ENCODE measurements at regions not wholly inside any gene's neighbourhood (a gene's known extent, or its start where the extent isn't known, plus 50 kb on each side); places are given as distances from the start of the nearest gene placed in this dataset.
A peak's percentile ranks its signal among the peaks of the same experiment; 100 is the strongest.

DNA sequence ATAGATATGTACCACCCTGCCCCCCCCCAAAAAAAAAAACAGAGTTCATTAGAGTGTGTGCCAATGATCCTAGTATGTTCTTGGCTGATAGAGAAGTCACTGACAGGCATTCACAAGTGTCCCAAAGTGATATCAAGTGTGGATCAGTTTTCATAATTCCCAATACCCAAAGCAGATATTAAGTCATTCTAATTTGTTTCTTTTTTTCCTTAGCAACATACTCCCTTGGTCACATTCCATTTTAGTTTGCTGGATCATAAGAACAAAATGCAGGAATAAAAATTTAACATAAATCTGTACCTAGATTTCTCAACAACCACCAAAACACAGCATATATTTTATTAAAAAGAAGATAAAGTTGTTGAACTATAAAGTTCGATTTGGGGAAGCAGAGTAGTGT lies 129.8 kb upstream of the PALMD start:
- Mint-ChIP-seq H3K9me3 (ENCODE audit: unreplicated experiment) (peaks cover 10% of the 10 kb centered on the region), H3K4me3 (ENCODE audit: unreplicated experiment) (no peak overlapping the region), H3K36me3 (ENCODE audit: unreplicated experiment) (peaks cover 3% of the 10 kb centered on the region), H3K27ac (ENCODE audit: unreplicated experiment) (no peak overlapping the region), H3K4me1 (ENCODE audit: unreplicated experiment) (no peaks in the 10 kb centered on the region), H3K27me3 (ENCODE audit: unreplicated experiment) (peaks cover 5% of the 10 kb centered on the region)
- TF ChIP-seq, protein P1, sequence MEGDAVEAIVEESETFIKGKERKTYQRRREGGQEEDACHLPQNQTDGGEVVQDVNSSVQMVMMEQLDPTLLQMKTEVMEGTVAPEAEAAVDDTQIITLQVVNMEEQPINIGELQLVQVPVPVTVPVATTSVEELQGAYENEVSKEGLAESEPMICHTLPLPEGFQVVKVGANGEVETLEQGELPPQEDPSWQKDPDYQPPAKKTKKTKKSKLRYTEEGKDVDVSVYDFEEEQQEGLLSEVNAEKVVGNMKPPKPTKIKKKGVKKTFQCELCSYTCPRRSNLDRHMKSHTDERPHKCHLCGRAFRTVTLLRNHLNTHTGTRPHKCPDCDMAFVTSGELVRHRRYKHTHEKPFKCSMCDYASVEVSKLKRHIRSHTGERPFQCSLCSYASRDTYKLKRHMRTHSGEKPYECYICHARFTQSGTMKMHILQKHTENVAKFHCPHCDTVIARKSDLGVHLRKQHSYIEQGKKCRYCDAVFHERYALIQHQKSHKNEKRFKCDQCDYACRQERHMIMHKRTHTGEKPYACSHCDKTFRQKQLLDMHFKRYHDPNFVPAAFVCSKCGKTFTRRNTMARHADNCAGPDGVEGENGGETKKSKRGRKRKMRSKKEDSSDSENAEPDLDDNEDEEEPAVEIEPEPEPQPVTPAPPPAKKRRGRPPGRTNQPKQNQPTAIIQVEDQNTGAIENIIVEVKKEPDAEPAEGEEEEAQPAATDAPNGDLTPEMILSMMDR (IDR thresholded peaks at IDR 0.05): no peak
- DNase-seq (ENCODE audit: extremely low spot score, unreplicated experiment): no peak

DNA sequence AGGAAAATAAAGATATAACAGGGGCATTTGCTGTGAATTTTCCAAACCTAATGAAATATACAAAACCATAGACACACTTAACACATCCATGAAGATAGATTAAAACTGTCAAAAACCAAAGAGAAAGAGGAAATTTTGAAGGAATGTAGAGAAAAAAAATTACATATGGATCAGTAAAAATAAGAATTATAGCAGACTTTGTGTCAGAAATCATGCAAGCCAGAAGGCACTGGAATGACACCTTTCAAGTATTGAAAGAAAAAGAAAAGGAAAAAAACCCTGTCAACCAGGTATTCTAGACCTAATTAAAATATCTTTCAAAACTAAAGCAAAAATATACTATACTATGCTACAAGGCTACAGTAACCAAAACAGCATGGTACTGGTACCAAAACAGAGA lies 125.8 kb upstream of the PALMD start:
- H3K4me3 Mint-ChIP-seq (ENCODE audit: unreplicated experiment): no peak overlapping the region

GRCh38 chr1:99525331-99525730 lies 120.6 kb upstream of the PALMD start:
- H3K36me3 Mint-ChIP-seq (ENCODE audit: unreplicated experiment): no peaks in the 10 kb centered on the region
- H3K27me3 Mint-ChIP-seq (ENCODE audit: unreplicated experiment): peaks cover 2% of the 10 kb centered on the region
- H3K4me3 Mint-ChIP-seq (ENCODE audit: unreplicated experiment): no peak overlapping the region
- H3K4me1 Mint-ChIP-seq (ENCODE audit: unreplicated experiment): no peaks in the 10 kb centered on the region
- H3K9me3 Mint-ChIP-seq (ENCODE audit: unreplicated experiment): peaks cover under 1% of the 10 kb centered on the region
- no peak for DNase-seq (ENCODE audit: extremely low spot score, unreplicated experiment)
- no peak overlapping the region for H3K27ac Mint-ChIP-seq (ENCODE audit: unreplicated experiment)
- TF ChIP-seq, protein P1 (IDR thresholded peaks at IDR 0.05): no peak

More for the DNA sequence above, 125.8 kb upstream of the PALMD start:
- peaks cover 10% of the 10 kb centered on the region for H3K9me3 Mint-ChIP-seq (ENCODE audit: unreplicated experiment)
- no peaks in the 10 kb centered on the region for H3K4me1 Mint-ChIP-seq (ENCODE audit: unreplicated experiment)
- no peak for DNase-seq (ENCODE audit: extremely low spot score, unreplicated experiment)
- TF ChIP-seq, protein P1 (IDR thresholded peaks at IDR 0.05): no peak
- no peak overlapping the region for H3K27ac Mint-ChIP-seq (ENCODE audit: unreplicated experiment)
- peaks cover 3% of the 10 kb centered on the region for H3K36me3 Mint-ChIP-seq (ENCODE audit: unreplicated experiment)
- peaks cover 5% of the 10 kb centered on the region for H3K27me3 Mint-ChIP-seq (ENCODE audit: unreplicated experiment)

GRCh38 chr1:99527078-99527477 lies 118.8 kb upstream of the PALMD start:
- H3K27me3 Mint-ChIP-seq (ENCODE audit: unreplicated experiment): peaks cover 2% of the 10 kb centered on the region
- H3K4me1 Mint-ChIP-seq (ENCODE audit: unreplicated experiment): no peaks in the 10 kb centered on the region
- no peak for DNase-seq (ENCODE audit: extremely low spot score, unreplicated experiment)
- H3K27ac Mint-ChIP-seq (ENCODE audit: unreplicated experiment): no peak overlapping the region
- no peak overlapping the region for H3K4me3 Mint-ChIP-seq (ENCODE audit: unreplicated experiment)
- H3K9me3 Mint-ChIP-seq (ENCODE audit: unreplicated experiment): no peaks in the 10 kb centered on the region
- TF ChIP-seq, protein P1 (IDR thresholded peaks at IDR 0.05): peak; percentile 56
- no peaks in the 10 kb centered on the region for H3K36me3 Mint-ChIP-seq (ENCODE audit: unreplicated experiment)

DNA sequence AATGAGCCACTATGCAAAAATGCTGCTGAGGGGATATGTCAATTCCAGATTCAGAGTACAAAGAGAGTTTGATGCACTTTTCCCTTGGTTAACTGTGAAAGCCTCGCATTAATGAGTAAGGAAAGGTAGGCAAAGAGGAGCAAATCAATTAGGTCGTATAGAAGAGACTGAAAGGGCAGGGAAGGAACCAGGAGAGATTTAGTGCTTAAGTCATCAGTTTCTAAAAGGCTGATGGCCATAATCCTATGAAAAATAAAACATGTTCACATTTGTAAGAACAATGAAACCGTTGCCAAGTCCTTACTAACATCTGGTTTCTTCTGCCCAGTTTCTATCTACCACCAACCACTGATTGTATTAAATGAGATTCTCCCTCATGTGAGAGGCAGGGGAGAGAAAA lies 118.4 kb upstream of the PALMD start:
- H3K4me3 Mint-ChIP-seq (ENCODE audit: unreplicated experiment): no peak overlapping the region
- H3K27ac Mint-ChIP-seq (ENCODE audit: unreplicated experiment): no peak overlapping the region
- TF ChIP-seq, protein P1 (IDR thresholded peaks at IDR 0.05): no peak
- peaks cover 2% of the 10 kb centered on the region for H3K27me3 Mint-ChIP-seq (ENCODE audit: unreplicated experiment)
- H3K4me1 Mint-ChIP-seq (ENCODE audit: unreplicated experiment): no peaks in the 10 kb centered on the region
- DNase-seq (ENCODE audit: extremely low spot score, unreplicated experiment): no peak
- no peaks in the 10 kb centered on the region for H3K9me3 Mint-ChIP-seq (ENCODE audit: unreplicated experiment)
- no peaks in the 10 kb centered on the region for H3K36me3 Mint-ChIP-seq (ENCODE audit: unreplicated experiment)

Measured in osteocyte (in vitro differentiated cells).